HepG2 (cell line): ENCODE measurements at regions not wholly inside any gene's neighbourhood (a gene's known extent, or its start where the extent isn't known, plus 50 kb on each side); places are given as distances from the start of the nearest gene placed in this dataset.

Source experiments
- ATAC-seq: fragments of 200-7000 bp; cut with Tn5 transposase; 3 replicates; pipeline ENCODE4 v1.9.1; 2020; ENCODE audit warnings: mild to moderate bottlenecking, moderate library complexity
- BruUV-seq: library from RNA; stranded (reverse); fragments of 400-500 nt; replicated peaks from 2 replicates; lab custom pipeline; 2021; lab: Mats Ljungman, UMichigan
- CTCF ChIA-PET: fragments of 300-600 bp; formaldehyde crosslinking; extraction: SDS; loops from one replicate; lab custom pipeline; 2021; ENCODE audit warnings: low total read pairs, inconsistent platforms, low intra/inter-chr PET ratio; lab: Yijun Ruan, JAX
- POLR2A ChIA-PET: fragments of 350-600 bp; sonication (Branson Sonifier 250); formaldehyde crosslinking; loops from one replicate; lab custom pipeline; 2020; ENCODE audit warnings: antibody characterized with exemption, inconsistent platforms; lab: Yijun Ruan, JAX
- DNase-seq: peaks from one replicate; pipeline ENCODE4 v3.0.0-alpha.2; 2015; ENCODE audit warnings: low spot score
- FAIRE-seq: peaks from 3 replicates; lab custom pipeline; 2011; peaks lifted over from hg19 to GRCh38; lab: Jason Lieb, UNC
- H2AFZ ChIP-seq: one replicate; pipeline ENCODE4 v1.6.1; 2011; ENCODE audit warnings: low read length, inconsistent platforms
- H3K27ac ChIP-seq: fragments of 300-600 bp; 3 replicates; pipeline ENCODE4 v1.8.0; 2011; ENCODE audit warnings: mixed run types, mild to moderate bottlenecking, mixed read lengths, low read length, inconsistent platforms; ENCODE audit not compliant: insufficient read depth; ENCODE audit errors: extremely low read length
- H3K27me3 ChIP-seq, 2 experiments: fragments of 200-600 bp in 1 of 2; 2 replicates in 1 of 2; 3 replicates in 1 of 2; pipeline versions ENCODE4 v1.6.0 to v1.8.0; 2011; ENCODE audit warnings: low read length in 2 of 2, mild to moderate bottlenecking in 2 of 2, moderate library complexity in 2 of 2, inconsistent platforms in 1 of 2; ENCODE audit not compliant: insufficient read depth in 2 of 2, control insufficient read depth in 1 of 2
- H3K36me3 ChIP-seq, 2 experiments: fragments of 200-600 bp in 1 of 2; replicated peaks in 1 of 2; 2 replicates in 1 of 2; 3 replicates in 1 of 2; pipeline versions ENCODE4 v1.5.1 to v1.8.0; 2011; ENCODE audit warnings: low read length in 2 of 2, inconsistent platforms in 1 of 2; ENCODE audit not compliant: insufficient read depth in 2 of 2, control insufficient read depth in 1 of 2
- H3K4me1 ChIP-seq: 2 replicates; pipeline ENCODE4 v1.5.1; 2012; ENCODE audit warnings: low read length, inconsistent platforms; ENCODE audit not compliant: insufficient read depth
- H3K4me2 ChIP-seq: 2 replicates; pipeline ENCODE4 v1.6.0; 2011; ENCODE audit warnings: low read depth, low read length, inconsistent platforms
- H3K4me3 ChIP-seq, 3 experiments: fragments of 200-600 bp in 1 of 3; sonication (generic), shearing (Covaris generic) in 1 of 3; replicated peaks in 1 of 3; 2 replicates each; pipeline ENCODE4 v1.5.1; 2011 to 2016; ENCODE audit warnings: low read length in 3 of 3, inconsistent platforms in 2 of 3, low read depth in 2 of 3, mild to moderate bottlenecking in 2 of 3, control low read depth in 1 of 3, mixed read lengths in 1 of 3; ENCODE audit not compliant: insufficient read depth in 1 of 3
- H3K79me2 ChIP-seq: one replicate; pipeline ENCODE4 v1.6.1; 2011; ENCODE audit warnings: low read length, inconsistent platforms; ENCODE audit not compliant: insufficient read depth
- H3K9ac ChIP-seq: 2 replicates; pipeline ENCODE4 v1.6.0; 2011; ENCODE audit warnings: mild to moderate bottlenecking, low read depth, low read length, inconsistent platforms; ENCODE audit not compliant: insufficient read depth
- H3K9me3 ChIP-seq: 2 replicates; pipeline ENCODE4 v1.5.1; 2012; ENCODE audit warnings: mild to moderate bottlenecking, low read length
- H4K20me1 ChIP-seq: 2 replicates; pipeline ENCODE4 v1.6.0; 2011; ENCODE audit warnings: inconsistent platforms, mild to moderate bottlenecking, low read length, moderate library complexity; ENCODE audit not compliant: insufficient read depth
- ADNP ChIP-seq: sonication (generic); formaldehyde crosslinking; IDR thresholded peaks from 2 replicates; pipeline ENCODE4 v1.4.0; 2020; ENCODE audit warnings: missing genetic modification reagents
- ARNTL ChIP-seq: sonication (generic); formaldehyde crosslinking; IDR thresholded peaks from 2 replicates; pipeline ENCODE4 v1.4.0; 2020; ENCODE audit warnings: mild to moderate bottlenecking, missing genetic modification reagents
- BATF2 ChIP-seq: sonication (generic); formaldehyde crosslinking; IDR thresholded peaks from 2 replicates; pipeline ENCODE4 v1.8.0; 2022; ENCODE audit warnings: mild to moderate bottlenecking, missing genetic modification reagents, moderate library complexity
- E2F2 ChIP-seq: sonication (generic); formaldehyde crosslinking; IDR thresholded peaks from 2 replicates; pipeline ENCODE4 v1.4.0; 2020; ENCODE audit warnings: missing genetic modification reagents, borderline replicate concordance
- GATA4 ChIP-seq: sonication (generic); IDR thresholded peaks from 2 replicates; pipeline ENCODE4 v1.6.1; 2016; ENCODE audit warnings: antibody characterized with exemption, low read depth, borderline replicate concordance
- GTF2F1 ChIP-seq: fragments of 150-350 bp; IDR thresholded peaks from 2 replicates; pipeline ENCODE4 v1.6.1; 2014; ENCODE audit warnings: low read length
- KDM2A ChIP-seq: sonication (generic); formaldehyde crosslinking; IDR thresholded peaks from 2 replicates; pipeline ENCODE4 v1.4.0; 2020; ENCODE audit warnings: low read depth, missing genetic modification reagents, borderline replicate concordance
- KLF16 ChIP-seq, 2 experiments: sonication (generic) in 1 of 2; formaldehyde crosslinking in 1 of 2; IDR thresholded peaks; 2 replicates each; pipeline versions ENCODE4 v1.6.1 to v1.8.0; 2016 to 2023; ENCODE audit warnings: missing genetic modification reagents in 2 of 2, missing compliant biosample characterization in 1 of 2
- MATR3 ChIP-seq: sonication (generic); formaldehyde crosslinking; IDR thresholded peaks from 2 replicates; pipeline ENCODE4 v1.4.0; 2020; ENCODE audit warnings: missing genetic modification reagents
- MYNN ChIP-seq: sonication (generic); formaldehyde crosslinking; IDR thresholded peaks from 2 replicates; pipeline ENCODE4 v1.4.0; 2020; ENCODE audit warnings: mild to moderate bottlenecking, low read depth, missing genetic modification reagents
- PAXIP1 ChIP-seq: sonication (generic); formaldehyde crosslinking; conservative IDR thresholded peaks from 2 replicates; pipeline ENCODE4 v1.4.0; 2020; ENCODE audit warnings: mild to moderate bottlenecking, missing genetic modification reagents, moderate library complexity
- RAD51 ChIP-seq: fragments of 450-650 bp; IDR thresholded peaks from 2 replicates; pipeline ENCODE4 v1.6.1; 2016; ENCODE audit warnings: borderline replicate concordance
- SAP130 ChIP-seq: IDR thresholded peaks from 2 replicates; pipeline ENCODE4 v1.6.1; 2016; ENCODE audit warnings: low read depth
- SOX13 ChIP-seq, 3 experiments: fragments of 450-650 bp in 1 of 3; sonication (generic) in 1 of 3; formaldehyde crosslinking in 1 of 3; IDR thresholded peaks in 2 of 3; conservative IDR thresholded peaks in 1 of 3; 2 replicates each; pipeline versions ENCODE4 v1.5.0 to v1.6.1; 2016 to 2020; ENCODE audit warnings: antibody characterized with exemption in 1 of 3, mild to moderate bottlenecking in 1 of 3, missing compliant biosample characterization in 1 of 3, missing genetic modification reagents in 1 of 3, moderate library complexity in 1 of 3
- TIGD3 ChIP-seq: sonication (generic); formaldehyde crosslinking; IDR thresholded peaks from 2 replicates; pipeline ENCODE4 v1.5.1; 2020; ENCODE audit warnings: mild to moderate bottlenecking, missing genetic modification reagents, borderline replicate concordance
- ZNF138 ChIP-seq: sonication (generic); formaldehyde crosslinking; IDR thresholded peaks from 2 replicates; pipeline ENCODE4 v1.5.0; 2020; ENCODE audit warnings: mild to moderate bottlenecking, low read depth, missing genetic modification reagents
- ZNF326 ChIP-seq: sonication (generic); formaldehyde crosslinking; IDR thresholded peaks from 2 replicates; pipeline ENCODE4 v1.4.0; 2020; ENCODE audit warnings: missing genetic modification reagents, borderline replicate concordance
- WGBS: methylation state at CpG from one replicate; pipeline ENCODE4 v1.1.6; 2017; ENCODE audit warnings: low lambda C conversion rate; 5-methylcytosine and 5-hydroxymethylcytosine counted together
- in situ Hi-C: cut with HindIII; loops from 2 replicates; pipeline ENCODE4 v1.10.0; 2017; ENCODE audit warnings: low pct_unique_long_range_greater_than_20kb; ENCODE audit not compliant: extremely low pct_ligation_motif_present
- intact Hi-C: fragments of 100-400 bp; cut with micrococcal nuclease; formaldehyde crosslinking; loops from one replicate; pipeline ENCODE4 v1.10.0; 2022; ENCODE audit not compliant: unreplicated experiment

GRCh38 chr2:150887926-150888325 is 373.7 kb downstream of the RBM43 start:
- in situ Hi-C loops (no loop called here), intact Hi-C loops (no loop called here)
- DNase-seq: no peak
- WGBS: under 1% methylated on average over 3 of the region's 3 CpGs
- H3K4me3 ChIP-seq: no peak overlapping the region
- ChIA-PET CTCF (no interaction called here), POLR2A (no interaction called here)
- H3K79me2 ChIP-seq: no peaks in the 10 kb centered on the region
- FAIRE-seq: no peak
- no peak for TF ChIP-seq ZNF138
- no peak for TF ChIP-seq MATR3 (CRISPR knock-in tag)
- TF ChIP-seq SOX13 (IDR thresholded peaks at IDR 0.05): no peak
- TF ChIP-seq SOX13 (CRISPR knock-in tag; conservative IDR thresholded peaks at IDR 0.05 in 1 of 2, IDR thresholded peaks at IDR 0.05 in 1 of 2): no peak
- no peak for TF ChIP-seq ADNP
- no peak for TF ChIP-seq RAD51
- no peak for TF ChIP-seq MYNN (CRISPR knock-in tag)
- no peak for TF ChIP-seq KLF16 (CRISPR knock-in tag; IDR thresholded peaks at IDR 0.05)
- no peak for TF ChIP-seq GATA4
- TF ChIP-seq SAP130 (CRISPR knock-in tag): no peak
- TF ChIP-seq KDM2A (CRISPR knock-in tag): no peak
- no peak for TF ChIP-seq GTF2F1
- no peak for TF ChIP-seq PAXIP1 (CRISPR knock-in tag)
- TF ChIP-seq BATF2: no peak
- no peak for TF ChIP-seq ARNTL (CRISPR knock-in tag)
- TF ChIP-seq E2F2: no peak
- no peak for TF ChIP-seq ZNF326 (CRISPR knock-in tag)
- TF ChIP-seq TIGD3 (CRISPR knock-in tag): no peak
- H2AFZ ChIP-seq: no peak overlapping the region
- no peaks in the 10 kb centered on the region for H3K27me3 ChIP-seq
- H3K9me3 ChIP-seq: no peaks in the 10 kb centered on the region
- ATAC-seq: no peak
- no peaks in the 10 kb centered on the region for H3K36me3 ChIP-seq
- no peaks in the 10 kb centered on the region for H4K20me1 ChIP-seq
- BruUV-seq: no TSS peak
- H3K4me1 ChIP-seq: no peaks in the 10 kb centered on the region
- no peak overlapping the region for H3K9ac ChIP-seq
- no peak overlapping the region for H3K27ac ChIP-seq
- H3K4me2 ChIP-seq: no peak overlapping the region
